HG02610 (cell line): ENCODE measurements at regions not wholly inside any gene's neighbourhood (a gene's known extent, or its start where the extent isn't known, plus 50 kb on each side); places are given as distances from the start of the nearest gene placed in this dataset.

Experiments used
- ATAC-seq: cut with Tn5 transposase; IDR thresholded peaks from one replicate; pipeline ENCODE4 v1.9.1; 2021; ENCODE audit warnings: mild to moderate bottlenecking, moderate library complexity; ENCODE audit not compliant: unreplicated experiment

DNA sequence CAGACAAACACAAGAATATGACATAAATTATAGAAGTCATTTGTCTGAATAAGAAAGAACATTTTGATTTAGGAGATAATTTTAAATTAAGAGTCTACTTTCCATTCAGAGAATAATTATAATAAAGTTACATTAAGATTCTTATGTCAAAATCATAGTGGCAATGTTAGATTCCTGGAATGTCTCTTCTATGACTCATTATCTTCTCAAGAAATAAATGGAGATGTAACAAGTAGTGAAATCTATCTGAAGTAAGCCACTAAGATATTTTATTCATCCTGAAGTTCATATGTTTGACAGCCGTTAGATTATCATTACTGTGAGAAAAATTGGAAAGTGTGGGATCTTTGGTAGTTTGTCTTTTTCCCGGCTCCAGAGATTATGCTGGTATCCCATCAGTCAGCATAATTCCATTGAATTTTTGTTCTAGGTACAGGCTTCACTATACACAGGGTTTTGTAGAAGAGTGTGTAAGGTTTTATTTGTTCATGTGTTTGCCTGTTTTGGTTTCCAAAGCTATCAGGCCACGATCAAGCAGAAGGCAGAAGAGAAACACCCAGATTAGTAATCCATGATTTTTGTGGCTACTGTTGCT is 1246.6 kb upstream of the LRRTM1 start:
- no peak for ATAC-seq

DNA sequence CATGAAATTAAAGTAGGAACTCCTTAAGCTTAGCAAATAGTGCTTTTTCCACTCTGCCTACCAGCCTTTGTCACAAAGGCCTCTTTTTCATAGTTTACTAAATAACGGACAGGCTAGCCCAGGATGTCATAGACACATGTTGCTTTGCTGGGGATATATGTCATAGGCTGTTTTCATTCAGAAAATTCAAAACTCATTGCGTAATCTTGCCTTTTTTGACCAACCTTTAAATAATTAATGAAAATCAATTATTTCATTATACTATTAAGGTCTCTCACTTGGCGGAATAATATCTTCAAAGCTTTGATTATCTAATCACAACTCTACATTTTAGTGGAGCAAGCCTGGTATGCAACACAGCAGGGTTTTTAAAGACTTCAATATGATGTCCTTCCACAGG is 1245.7 kb upstream of the LRRTM1 start:
- ATAC-seq, result no peak

DNA sequence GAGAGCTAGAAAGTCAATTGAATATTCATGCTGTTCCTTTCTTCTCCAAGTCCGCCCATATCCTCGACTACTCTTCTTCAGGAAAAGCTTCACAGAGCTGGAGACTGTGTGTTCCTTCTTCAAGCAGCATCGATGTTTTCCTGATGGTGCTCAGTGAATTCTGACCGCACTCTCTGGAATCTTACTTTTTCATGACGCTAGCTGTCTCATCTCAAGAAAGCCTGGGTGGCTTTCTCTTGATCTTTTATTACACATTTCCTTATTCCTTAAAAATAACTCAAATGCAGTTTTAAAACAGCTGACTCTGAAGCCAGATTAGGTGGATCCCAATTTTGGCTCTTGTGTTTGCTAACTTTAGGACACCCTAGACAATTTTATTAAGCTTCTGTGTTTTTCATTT is 1245.1 kb upstream of the LRRTM1 start:
- no peak for ATAC-seq

DNA sequence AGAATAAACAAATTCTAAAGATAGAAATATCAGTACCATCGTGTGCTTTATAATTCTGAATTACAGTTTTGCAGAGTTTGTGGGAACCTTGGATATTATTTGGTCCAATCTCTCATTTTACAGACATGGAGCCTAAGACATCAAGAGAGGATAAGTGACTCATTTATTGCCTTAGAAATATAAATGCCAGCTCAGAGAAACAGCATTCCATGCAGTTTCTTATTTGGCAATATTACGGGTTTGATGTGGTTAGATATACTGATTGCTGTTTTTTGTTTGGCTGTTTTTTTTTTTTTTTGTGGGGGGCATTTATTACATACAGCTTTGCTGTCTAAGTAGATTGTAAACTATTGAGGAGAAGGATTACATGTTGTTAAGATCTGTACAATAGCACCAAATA is 1241.1 kb upstream of the LRRTM1 start:
- ATAC-seq, result no peak

DNA sequence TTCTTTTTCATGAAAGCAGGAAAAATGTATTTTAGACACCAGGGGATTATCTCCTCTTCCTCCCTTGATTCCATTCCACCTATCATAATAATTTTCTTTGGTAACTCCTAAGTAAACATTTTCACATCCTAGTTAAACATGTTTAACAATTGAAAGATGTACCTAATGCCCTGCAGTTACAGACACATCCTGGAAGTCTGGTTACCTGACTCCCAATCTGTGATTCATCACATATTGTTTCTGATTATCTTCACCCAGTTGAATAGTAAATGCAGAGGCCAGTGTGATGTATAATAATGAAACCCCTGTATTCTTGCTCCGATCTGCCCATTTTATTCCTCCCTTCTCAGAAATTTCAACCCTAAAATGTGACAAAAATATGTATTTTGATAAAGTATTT is 1237.6 kb upstream of the LRRTM1 start:
- no peak for ATAC-seq

DNA sequence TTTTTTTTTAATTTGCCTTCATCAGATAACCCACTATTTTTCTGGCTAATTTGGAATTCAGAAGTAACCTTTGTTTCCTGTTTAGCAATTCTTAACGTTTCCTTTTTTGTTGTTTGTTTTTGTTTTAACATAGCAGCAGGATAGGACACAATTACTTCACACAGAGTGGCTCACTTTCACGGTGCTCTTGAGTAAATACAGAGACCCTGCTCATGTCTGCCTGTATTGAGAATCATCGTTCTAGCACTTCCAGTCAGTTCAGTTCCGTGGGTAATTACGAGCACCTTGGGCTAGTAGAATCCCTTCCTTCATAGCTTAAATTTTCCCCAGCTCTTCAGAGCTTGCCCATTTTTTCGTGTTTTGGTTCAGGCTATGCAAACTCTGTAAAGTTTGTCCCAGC is 1225.4 kb upstream of the LRRTM1 start:
- no peak for ATAC-seq

DNA sequence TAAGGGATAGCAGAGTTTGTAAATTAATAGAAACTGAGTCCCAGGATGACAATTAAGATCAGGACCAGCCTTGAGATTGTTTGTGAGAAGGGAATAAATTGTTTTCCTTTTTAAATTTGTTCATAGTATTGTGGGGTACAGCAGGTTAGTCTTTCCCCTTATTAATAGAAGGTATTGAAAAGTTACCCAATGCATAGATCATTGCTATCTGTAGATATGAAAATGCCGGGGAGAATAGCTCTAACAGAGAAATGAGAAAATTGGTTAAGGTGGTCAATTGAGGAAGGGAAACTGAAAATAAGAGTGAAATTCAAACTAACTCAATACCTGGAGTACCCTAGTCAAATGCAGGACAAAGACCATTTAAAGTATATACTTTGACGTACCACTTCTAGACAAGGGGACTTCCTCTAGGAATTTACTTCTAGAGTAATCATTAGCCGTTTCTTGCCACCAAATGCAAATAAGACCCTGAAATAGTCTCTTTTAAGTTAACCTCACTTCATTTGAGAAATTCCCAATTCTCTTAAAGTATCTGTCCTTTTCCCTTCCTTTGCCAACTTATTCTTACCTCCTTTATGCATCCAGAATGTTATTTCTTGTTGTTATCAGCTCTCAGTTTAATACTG is 1224.4 kb upstream of the LRRTM1 start:
- ATAC-seq, result peak; percentile 81

DNA sequence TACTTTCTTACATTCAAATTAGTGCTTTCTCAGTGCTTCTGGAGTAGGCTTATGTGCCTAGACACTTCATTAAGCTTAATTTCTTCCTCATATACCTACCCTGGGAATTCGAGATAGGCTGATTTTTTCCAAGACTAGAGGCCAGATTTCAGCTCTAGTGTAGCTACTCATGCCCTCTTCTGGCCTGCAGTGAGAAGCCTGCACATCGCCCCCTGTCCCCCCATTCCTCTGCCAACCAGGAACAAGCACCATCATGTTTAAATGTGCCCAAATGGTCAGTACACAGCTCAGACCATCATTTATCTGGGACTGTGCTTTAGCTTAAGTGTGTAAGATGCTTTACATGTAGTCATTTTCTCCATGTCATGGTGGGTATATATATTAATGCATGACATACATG is 1218.8 kb upstream of the LRRTM1 start:
- ATAC-seq, result no peak

DNA sequence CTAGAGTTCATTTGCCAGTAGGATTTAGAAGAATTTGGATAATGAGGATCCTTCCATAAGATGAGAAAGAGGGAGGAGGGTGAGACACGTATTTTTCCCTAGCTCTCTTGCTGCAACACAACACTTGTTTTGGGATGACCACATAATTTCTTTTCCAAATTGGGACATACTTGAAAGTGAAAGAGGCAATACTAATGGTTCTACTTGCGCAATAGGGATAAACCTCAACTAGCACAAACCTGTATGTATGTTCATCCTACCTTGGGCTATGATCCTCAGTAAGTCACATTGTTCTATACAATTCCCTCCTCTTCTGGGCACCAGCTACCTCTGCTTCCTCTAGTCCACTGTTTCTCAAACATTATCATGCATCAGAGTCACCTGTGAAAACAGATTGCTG is 1208.8 kb upstream of the LRRTM1 start:
- ATAC-seq, result no peak

DNA sequence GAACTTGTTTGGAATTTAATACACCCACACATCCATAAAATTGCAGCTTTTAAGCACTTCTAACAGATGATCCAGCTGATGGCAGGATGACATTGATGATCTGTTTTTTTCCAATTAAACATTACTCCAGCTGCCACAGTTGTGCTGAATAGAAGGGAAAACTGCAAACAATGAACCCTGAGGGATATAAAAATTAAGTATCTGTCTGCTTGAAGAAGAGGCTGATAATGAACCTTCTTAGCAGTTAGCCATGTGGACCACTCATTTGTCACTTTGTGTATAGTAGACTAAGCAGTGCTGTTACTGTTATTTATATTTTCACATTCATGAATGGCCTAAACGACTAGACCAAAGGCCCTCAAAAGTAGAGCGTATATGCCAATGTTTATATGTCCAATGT is 1201.0 kb upstream of the LRRTM1 start:
- ATAC-seq, result no peak

DNA sequence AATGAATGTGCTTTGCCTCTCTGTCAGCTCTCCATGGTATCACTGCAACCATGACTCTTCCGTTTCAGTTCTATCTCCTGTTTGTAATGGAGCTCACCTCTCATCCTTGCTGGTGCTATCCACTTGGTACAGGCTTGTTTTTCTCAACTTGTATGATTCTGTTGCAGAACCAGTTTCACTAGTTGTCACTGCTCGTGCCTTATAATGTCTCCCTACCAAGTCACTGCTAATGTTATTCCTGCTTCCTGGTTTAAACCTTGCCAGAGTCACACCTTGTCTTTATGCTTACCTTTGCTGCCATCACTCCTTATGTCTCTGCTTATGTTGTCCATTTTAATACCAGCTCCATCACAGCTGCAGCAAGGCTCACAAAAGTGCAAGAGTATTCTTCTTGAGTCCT is 1191.0 kb upstream of the LRRTM1 start:
- ATAC-seq, result no peak

DNA sequence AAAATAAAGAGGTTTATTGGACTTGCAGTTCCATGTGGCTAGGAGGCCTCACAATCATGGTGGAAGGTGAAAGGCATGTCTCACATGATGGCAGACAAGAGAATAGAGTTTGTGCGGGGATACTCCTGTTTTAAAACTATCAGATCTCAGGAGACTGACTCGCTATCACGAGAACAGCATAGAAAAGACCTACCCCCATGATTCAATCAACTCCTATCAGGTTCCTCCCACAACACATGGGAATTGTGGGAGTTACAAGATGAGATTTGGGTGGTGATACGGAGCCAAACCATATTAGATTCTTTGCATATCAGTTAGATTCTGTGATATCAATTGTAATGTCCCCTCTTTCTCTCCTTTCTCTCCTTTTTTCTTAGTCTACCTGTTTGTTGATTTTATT is 1178.7 kb upstream of the LRRTM1 start:
- ATAC-seq, result no peak

DNA sequence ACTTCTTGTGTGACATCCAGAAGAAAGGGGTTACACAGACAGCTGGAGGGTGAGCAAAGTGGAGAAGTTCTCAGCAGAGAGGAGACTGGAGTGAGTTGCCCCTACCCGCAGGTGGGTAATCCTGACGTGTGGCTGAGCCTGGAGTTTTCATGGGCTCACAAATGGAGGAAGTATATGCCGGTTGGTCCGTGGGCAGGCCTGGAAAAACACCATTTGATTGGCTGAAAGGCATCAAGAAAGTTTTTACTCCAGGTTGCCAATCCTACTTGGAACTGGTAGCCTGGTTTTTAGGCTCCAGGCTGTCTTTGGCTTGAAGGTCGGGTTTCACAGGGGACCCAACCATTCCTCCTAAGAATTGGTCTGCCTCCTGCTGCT is 1177.4 kb upstream of the LRRTM1 start:
- ATAC-seq, result no peak

DNA sequence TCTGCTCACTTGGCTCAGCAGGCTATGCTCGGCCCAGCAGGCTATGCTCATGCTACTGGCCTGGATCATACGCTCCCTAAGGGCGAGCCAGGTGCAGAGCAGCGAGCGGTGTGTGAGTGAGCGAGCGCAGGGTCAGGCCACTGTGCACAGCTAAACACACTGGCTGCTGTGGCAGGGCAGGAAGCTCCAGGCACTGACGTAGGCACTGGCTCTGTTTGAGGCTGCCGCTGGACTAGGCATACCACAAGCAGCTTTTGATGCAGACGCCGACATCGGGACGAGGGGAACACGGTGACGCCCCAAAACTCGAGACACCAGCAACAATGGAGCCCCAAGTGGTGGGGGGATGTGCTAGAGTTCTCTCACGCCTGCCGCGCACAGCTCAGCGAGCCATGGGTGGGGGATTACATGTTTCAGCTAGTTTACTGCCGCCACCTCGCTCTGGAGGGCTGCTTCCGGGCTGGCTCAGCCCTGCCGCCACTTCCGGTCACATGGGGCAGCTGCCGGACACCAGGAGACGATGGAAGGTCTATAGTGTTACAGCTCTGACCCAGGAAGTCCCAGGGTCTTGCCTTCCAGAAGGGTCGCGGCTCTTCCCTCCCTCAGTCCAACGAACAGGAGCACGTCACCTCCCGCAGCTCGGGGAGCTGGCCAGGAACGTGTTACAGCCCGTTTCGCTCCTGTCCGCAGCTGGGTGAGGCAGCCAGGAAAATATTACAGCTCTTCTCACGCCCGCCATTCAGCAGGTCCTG is 1176.9 kb upstream of the LRRTM1 start:
- ATAC-seq, result no peak

DNA sequence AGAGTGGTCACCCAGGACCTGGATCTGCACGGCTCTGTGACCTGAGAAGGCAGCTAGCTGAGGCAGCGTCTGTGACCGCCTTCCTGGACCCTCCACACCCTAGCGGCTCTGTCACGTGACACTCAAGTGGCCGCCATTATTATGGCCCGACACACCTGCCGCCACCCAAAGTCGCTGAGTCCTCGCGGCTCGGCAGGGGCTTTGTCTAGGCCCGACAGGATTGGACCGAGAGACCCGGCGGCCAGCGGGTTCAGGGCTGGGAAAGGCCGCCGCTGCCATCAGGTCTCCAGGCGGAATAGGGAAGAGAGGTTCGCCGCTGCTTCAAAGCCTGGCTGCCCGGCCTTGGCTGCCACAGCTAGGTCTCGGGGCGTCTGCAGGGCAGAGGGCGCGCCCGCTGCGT is 1162.5 kb upstream of the LRRTM1 start:
- no peak for ATAC-seq

DNA sequence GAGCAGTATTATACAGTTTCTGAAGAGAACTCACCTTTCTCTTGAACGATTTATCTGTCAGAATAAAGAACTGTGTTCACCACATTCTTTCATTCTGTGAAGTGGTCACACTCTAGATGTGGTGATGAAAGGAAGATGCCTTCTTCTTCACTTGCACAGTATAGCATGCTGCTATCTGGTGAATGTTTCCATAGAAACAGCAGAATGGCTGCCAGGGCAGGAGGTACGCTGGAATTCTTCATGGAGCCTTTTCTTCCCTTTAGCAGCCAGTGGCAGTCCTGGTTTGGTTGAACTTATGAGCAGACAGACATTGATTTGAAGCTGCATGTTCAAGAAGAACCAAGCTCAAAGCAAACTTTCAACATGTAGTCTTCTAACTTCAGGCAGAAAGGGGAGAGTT is 1157.9 kb upstream of the LRRTM1 start:
- no peak for ATAC-seq

DNA sequence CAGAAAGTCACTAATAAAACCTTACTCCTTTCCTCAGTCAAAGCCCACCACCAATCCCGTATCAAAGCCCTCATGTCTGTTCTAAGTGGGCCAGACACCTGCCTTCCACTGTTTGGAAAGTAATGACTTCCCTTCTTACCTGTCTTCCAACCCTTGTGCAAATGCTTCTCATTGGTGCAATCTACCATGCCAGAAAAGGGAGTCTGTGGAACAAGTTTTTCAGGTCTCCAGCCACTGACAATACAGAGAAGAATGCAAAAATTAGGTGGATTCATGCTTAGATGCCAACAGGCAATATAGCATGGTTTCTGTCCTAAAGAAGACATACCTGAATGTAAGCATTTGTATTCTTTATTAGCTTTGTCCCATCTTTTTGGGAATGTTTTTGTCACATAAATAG is 1140.6 kb upstream of the LRRTM1 start:
- ATAC-seq, result no peak

DNA sequence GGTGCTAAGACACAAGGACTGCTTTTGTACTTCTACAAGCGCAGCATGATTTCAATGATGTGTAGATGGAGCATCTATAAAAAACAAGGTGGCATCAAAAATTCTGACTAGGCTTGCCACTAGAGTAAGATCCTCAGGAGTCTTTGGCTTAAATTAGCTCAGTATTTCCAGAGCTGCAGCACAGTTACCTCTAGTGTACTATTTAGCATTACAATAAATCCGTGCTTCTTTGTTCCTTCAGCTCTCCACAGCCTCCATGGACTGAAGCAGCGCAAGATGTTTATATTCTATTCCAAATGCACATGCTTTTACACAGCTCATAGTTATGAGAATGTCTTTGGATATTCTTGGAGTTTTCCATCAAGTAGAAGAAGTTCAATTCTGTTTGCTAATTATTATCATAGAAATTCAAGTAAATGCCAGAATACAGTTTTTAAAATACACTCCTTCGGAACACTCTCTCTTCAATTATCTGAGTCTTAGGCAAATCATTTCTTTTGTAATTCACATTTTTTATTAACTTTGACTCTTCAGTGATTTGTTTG is 1133.0 kb upstream of the LRRTM1 start:
- ATAC-seq, result no peak

DNA sequence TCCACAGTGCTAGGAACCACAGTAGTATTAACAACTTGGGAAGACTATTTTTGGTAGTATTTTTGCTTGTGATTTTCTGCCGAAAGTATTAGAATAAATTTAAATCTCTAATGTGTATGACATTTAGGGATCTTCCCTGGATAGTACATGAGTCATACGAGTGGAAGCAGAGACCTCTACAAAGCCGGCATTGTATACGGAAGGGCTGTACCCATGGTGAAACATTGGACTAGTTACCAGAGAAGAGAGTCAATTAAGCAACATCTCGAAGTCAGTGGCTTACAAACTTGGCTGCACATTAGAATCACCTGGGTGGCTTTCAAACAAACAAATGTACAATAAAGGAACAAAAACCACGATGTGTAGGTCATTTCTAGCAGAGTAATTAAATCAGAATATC is 1131.7 kb upstream of the LRRTM1 start:
- ATAC-seq, result no peak

DNA sequence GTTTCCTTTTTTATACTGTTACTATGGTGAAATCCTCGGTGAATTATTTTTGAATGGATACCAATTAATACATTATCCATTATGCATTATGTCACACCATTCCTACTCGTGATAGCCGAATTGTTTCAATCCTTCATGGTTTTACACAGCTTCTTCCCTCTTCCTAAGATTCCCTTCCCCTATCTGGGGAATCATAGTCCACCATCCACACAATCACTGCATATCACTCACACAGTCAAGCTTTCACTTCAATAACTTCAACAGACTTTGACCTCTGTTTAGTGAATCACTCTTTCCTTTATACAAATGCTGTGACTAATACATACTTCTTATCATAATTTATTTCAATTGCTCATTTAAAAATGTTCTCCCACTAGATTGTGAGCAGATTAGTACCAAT is 1108.1 kb upstream of the LRRTM1 start:
- no peak for ATAC-seq

DNA sequence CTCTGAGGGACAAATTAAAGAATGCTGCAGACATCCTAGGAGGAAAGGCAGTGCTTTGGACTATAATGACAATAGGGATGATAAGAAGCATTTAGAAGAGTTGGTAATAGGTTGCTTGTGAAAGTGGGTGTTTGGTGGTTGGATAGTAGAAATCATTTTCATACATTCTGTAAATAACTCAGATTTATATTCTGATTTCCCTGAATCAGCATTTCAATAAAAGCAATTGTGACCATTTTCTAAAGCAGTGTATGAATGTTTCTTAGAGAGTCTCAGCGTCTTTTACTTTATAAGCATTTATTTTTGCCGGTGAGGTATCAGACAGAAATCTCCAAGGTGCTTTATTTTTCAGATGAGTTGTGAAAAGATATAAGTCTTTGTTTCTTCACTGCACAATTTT is 1099.0 kb upstream of the LRRTM1 start:
- no peak for ATAC-seq

DNA sequence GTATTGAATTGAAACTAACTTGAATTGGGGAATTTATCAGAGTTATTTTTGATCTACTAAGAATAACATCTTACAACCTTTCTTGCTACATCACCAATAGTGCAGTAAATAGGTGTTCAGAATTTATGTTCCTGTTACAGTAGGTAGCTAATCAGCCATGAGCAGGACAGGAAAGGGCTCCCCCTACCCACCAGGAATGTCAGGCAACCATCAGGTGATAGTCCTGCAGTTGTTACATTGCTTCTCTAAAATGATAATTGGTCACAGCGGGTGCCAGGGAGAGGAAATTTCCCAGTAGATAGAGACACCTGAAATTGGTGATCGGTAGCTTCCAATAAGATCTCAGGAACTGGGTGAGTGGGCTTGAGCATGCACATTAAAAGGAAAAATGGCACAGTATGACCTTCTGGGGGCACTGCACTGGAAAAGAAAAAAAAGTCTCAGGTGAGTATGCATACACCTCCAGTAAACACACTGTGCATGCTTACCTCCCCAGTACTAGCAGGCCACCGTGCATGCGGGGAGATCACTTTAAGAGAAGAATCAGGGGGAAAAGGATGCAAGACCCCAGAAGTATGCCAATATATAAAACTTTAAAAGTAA is 1092.0 kb upstream of the LRRTM1 start:
- no peak for ATAC-seq
